ENCODE measurements at regions not wholly inside any gene's neighbourhood (a gene's known extent, or its start where the extent isn't known, plus 50 kb on each side); places are given as distances from the start of the nearest gene placed in this dataset.

DNA sequence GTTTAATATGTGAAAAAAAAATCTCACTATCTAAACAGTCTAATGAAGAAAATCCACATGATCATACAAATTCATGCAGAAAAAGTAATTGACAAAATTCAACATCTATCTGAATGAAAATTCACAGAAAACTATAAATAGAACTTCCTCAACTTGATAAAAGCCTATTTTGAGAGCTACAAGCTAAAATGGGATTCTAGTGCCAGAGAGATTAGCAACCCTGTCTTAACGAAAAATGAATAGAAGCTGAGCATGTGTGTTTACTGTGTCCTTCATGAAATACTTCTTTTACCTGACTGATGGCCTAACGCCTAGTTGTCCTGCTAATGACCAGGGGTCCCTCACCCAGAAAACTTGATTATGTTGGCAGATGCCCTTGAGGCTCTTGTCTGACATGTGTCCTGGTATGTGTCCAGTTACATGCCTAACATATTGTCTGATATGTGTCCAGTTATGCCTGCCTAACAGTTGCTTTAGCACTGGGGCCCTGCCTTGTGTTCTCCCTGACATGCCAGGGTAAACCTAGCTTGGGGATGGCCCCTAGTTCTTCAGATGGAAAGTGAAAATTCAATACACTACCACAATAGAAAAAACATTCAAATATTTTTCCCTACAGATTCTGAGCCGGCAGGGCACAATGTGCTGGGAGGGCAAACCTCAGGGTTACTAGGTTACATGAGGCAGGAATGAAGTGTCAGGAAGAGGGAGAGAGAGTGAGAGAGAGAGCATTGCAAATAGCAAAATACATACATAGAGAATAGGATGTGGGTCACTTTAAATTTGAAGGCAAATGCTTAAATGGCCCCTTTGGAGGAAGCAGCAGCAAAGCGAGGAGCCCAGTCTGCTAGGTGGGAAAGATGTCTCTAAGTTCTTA lies 834.0 kb downstream of the CDH11 start:
- Mint-ChIP-seq H3K27me3 (no peaks in the 10 kb centered on the region), H3K4me3 (no peak overlapping the region), H3K4me1 (ENCODE audit: low read depth) (no peaks in the 10 kb centered on the region), H3K36me3 (ENCODE audit: low read depth) (no peaks in the 10 kb centered on the region), H3K9me3 (peaks cover 22% of the 10 kb centered on the region), H3K27ac (no peak overlapping the region)
- intact Hi-C loops (cut with DNase I, micrococcal nuclease): loop anchor here in 1 of 2 experiments (10.0 kb wide), 1 partner anchor 63 kb away; no protein-coding TSS in a partner anchor
- no peaks in the 10 kb centered on the region for H3K27me3 ChIP-seq (ENCODE audit: control insufficient read depth in 1 of 2, insufficient read depth in 2 of 2, low read length in 2 of 2)
- H3K36me3 ChIP-seq (ENCODE audit: insufficient read depth, low read length): no peaks in the 10 kb centered on the region
- no peak overlapping the region for H3K27ac ChIP-seq (ENCODE audit: low read depth in 1 of 2, low read length in 2 of 2)
- no peak for ATAC-seq (ENCODE audit: poor library complexity)
- no peak overlapping the region for H3K4me3 ChIP-seq (ENCODE audit: low read length)
- CTCF ChIA-PET: no interaction called here
- POLR2A ChIA-PET: no interaction called here
- DNase-seq: no peak
- H3K4me1 ChIP-seq (ENCODE audit: insufficient read depth, low read length): no peaks in the 10 kb centered on the region
- H3K9me3 ChIP-seq (ENCODE audit: control insufficient read depth in 1 of 2, insufficient read depth in 1 of 2, low read length in 2 of 2): peaks cover 6 to 19% of the 10 kb centered on the region in 2 experiments
- TF ChIP-seq, protein P1, sequence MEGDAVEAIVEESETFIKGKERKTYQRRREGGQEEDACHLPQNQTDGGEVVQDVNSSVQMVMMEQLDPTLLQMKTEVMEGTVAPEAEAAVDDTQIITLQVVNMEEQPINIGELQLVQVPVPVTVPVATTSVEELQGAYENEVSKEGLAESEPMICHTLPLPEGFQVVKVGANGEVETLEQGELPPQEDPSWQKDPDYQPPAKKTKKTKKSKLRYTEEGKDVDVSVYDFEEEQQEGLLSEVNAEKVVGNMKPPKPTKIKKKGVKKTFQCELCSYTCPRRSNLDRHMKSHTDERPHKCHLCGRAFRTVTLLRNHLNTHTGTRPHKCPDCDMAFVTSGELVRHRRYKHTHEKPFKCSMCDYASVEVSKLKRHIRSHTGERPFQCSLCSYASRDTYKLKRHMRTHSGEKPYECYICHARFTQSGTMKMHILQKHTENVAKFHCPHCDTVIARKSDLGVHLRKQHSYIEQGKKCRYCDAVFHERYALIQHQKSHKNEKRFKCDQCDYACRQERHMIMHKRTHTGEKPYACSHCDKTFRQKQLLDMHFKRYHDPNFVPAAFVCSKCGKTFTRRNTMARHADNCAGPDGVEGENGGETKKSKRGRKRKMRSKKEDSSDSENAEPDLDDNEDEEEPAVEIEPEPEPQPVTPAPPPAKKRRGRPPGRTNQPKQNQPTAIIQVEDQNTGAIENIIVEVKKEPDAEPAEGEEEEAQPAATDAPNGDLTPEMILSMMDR (IDR thresholded peaks at IDR 0.05): no peak

DNA sequence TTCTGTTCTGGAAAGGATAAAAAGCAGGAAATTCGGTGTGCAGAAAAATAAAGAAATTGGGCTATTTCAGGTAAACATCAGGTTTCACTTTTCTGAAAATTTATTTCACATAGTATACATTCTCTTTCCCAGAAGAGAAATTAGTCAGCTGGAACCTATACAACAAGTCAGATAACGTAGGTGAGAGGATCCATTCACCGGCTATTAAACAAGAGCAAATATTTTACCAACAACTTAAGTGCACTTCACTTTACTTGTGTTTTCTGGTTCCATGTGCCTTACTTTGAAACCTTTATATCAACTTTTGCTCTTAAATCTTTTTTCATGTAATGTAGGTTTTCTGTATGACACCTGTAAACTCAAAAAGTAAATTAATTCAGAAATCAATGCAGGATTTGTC lies 839.7 kb downstream of the CDH11 start:
- TF ChIP-seq, protein P1 (IDR thresholded peaks at IDR 0.05): no peak
- Mint-ChIP-seq H3K27ac (no peak overlapping the region), H3K27me3 (no peaks in the 10 kb centered on the region), H3K4me1 (ENCODE audit: low read depth) (no peaks in the 10 kb centered on the region), H3K4me3 (no peak overlapping the region), H3K9me3 (peaks cover 18% of the 10 kb centered on the region), H3K36me3 (ENCODE audit: low read depth) (no peaks in the 10 kb centered on the region)
- Histone ChIP-seq H3K36me3 (ENCODE audit: insufficient read depth, low read length) (no peaks in the 10 kb centered on the region), H3K9me3 (ENCODE audit: control insufficient read depth in 1 of 2, insufficient read depth in 1 of 2, low read length in 2 of 2) (peaks cover 6 to 17% of the 10 kb centered on the region in 2 experiments), H3K4me3 (ENCODE audit: low read length) (no peak overlapping the region), H3K27ac (ENCODE audit: low read depth in 1 of 2, low read length in 2 of 2) (no peak overlapping the region), H3K27me3 (ENCODE audit: control insufficient read depth in 1 of 2, insufficient read depth in 2 of 2, low read length in 2 of 2) (no peaks in the 10 kb centered on the region), H3K4me1 (ENCODE audit: insufficient read depth, low read length) (no peaks in the 10 kb centered on the region)
- DNase-seq (no peak), ATAC-seq (ENCODE audit: poor library complexity) (no peak)
- intact Hi-C loops (cut with DNase I, micrococcal nuclease): loop anchor here in 1 of 2 experiments (10.0 kb wide), 1 partner anchor 57 kb away; no protein-coding TSS in a partner anchor
- ChIA-PET POLR2A (no interaction called here), CTCF (no interaction called here)

DNA sequence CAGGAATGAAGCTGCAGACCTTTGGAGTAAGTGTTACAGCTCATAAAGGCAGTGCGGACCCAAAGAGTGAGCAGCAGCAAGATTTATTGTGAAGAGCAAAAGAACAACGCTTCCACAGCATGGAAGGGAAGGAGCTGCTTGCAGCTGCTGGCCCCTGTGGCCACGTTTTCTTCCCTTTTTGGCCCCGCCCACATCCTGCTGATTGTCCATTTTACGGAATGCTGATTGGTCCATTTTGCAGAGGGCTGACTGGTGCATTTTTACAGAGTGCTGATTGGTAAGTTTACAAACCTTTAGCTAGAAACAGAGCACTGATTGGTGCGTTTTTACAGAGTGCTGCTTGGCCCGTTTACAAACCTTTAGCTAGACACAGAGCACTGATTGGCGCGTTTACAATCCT lies 841.5 kb downstream of the CDH11 start:
- intact Hi-C loops (cut with DNase I, micrococcal nuclease): loop anchor here in 1 of 2 experiments (10.0 kb wide), 1 partner anchor 56 kb away; no protein-coding TSS in a partner anchor
- Histone ChIP-seq H3K4me1 (ENCODE audit: insufficient read depth, low read length) (no peaks in the 10 kb centered on the region), H3K36me3 (ENCODE audit: insufficient read depth, low read length) (no peaks in the 10 kb centered on the region), H3K4me3 (ENCODE audit: low read length) (no peak overlapping the region), H3K27me3 (ENCODE audit: control insufficient read depth in 1 of 2, insufficient read depth in 2 of 2, low read length in 2 of 2) (no peaks in the 10 kb centered on the region), H3K9me3 (ENCODE audit: control insufficient read depth in 1 of 2, insufficient read depth in 1 of 2, low read length in 2 of 2) (peaks cover 0 to 3% of the 10 kb centered on the region in 2 experiments), H3K27ac (ENCODE audit: low read depth in 1 of 2, low read length in 2 of 2) (no peak overlapping the region)
- no peak for ATAC-seq (ENCODE audit: poor library complexity)
- TF ChIP-seq, protein P1 (IDR thresholded peaks at IDR 0.05): no peak
- ChIA-PET CTCF (no interaction called here), POLR2A (no interaction called here)
- Mint-ChIP-seq H3K36me3 (ENCODE audit: low read depth) (no peaks in the 10 kb centered on the region), H3K27ac (no peak overlapping the region), H3K4me3 (no peak overlapping the region), H3K27me3 (no peaks in the 10 kb centered on the region), H3K9me3 (peaks cover 18% of the 10 kb centered on the region), H3K4me1 (ENCODE audit: low read depth) (no peaks in the 10 kb centered on the region)
- DNase-seq: no peak

All from CD4-positive, alpha-beta T cell (primary cell).